ENCODE measurements at regions not wholly inside any gene's neighbourhood (a gene's known extent, or its start where the extent isn't known, plus 50 kb on each side); places are given as distances from the start of the nearest gene placed in this dataset.

DNA sequence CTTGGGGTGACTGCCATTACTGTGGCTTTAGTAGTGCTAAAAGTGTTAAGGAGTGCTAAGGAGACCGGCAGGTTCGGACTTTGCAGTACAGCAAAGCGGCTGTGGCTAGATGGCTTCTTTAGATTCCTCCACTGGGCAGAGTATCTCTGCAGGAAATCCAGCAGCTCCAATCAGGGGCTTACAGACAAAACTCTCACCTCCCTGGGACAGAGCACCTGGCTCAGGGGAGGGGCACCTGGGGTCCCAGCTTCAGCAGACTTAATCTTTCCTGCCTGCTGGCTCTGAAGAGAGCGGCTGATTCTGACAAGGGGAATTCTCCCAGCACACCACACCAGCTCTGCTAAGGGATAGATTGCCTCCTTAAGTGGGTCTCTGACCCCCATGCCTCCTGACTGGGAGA is 668.8 kb upstream of the TENM4 start:
- no peaks in the 10 kb centered on the region for H3K23me2 ChIP-seq (ENCODE audit: low read depth, low read length)
- H4K5ac ChIP-seq (ENCODE audit: insufficient read length, low read depth, low read length): no peak overlapping the region
- no peak overlapping the region for H3K4me3 ChIP-seq (ENCODE audit: extremely low read depth in 1 of 4, insufficient read depth in 2 of 4, low read depth in 3 of 4, low read length in 4 of 4)
- TF ChIP-seq TAF7 (optimal IDR thresholded peaks at IDR 0.05; ENCODE audit: borderline replicate concordance, low read depth, low read length): no peak
- TF ChIP-seq, protein P1, sequence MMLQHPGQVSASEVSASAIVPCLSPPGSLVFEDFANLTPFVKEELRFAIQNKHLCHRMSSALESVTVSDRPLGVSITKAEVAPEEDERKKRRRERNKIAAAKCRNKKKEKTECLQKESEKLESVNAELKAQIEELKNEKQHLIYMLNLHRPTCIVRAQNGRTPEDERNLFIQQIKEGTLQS (IDR thresholded peaks at IDR 0.05; ENCODE audit: insufficient read depth, low read depth, low read length): no peak
- no peak for TF ChIP-seq SRF (IDR thresholded peaks at IDR 0.05; ENCODE audit: low read depth, low read length)
- no peak for TF ChIP-seq PHF8 (conservative IDR thresholded peaks at IDR 0.05; ENCODE audit: low read depth, low read length)
- ChIA-PET CTCF (ENCODE audit: partially characterized antibody) (interaction anchor here (1.2 to 1.5 kb wide), 2 partner anchors 10 to 224 kb away, joined by 4 read pairs; no protein-coding TSS in a partner anchor), POLR2A (ENCODE audit: partially characterized antibody) (no interaction called here)
- no peak overlapping the region for H2AK5ac ChIP-seq (ENCODE audit: low read depth, low read length)
- H3K9me3 ChIP-seq (ENCODE audit: insufficient read depth in 2 of 2, low read depth in 1 of 2, low read length in 1 of 2): no peaks in the 10 kb centered on the region
- no peaks in the 10 kb centered on the region for H3K36me3 ChIP-seq (ENCODE audit: control insufficient read depth in 2 of 4, insufficient read depth in 4 of 4, low read length in 3 of 4)
- no peaks in the 10 kb centered on the region for H3K4me1 ChIP-seq (replicated peaks in 1 of 4; ENCODE audit: control insufficient read depth in 3 of 4, insufficient read depth in 4 of 4, low read length in 3 of 4)
- no peak overlapping the region for H4K8ac ChIP-seq (ENCODE audit: extremely low read depth, insufficient read depth, low read length)
- H4K20me1 ChIP-seq (replicated peaks in 1 of 2; ENCODE audit: control insufficient read depth in 1 of 2, insufficient read depth in 2 of 2, low read length in 2 of 2): no peaks in the 10 kb centered on the region
- no peak overlapping the region for H2BK20ac ChIP-seq (ENCODE audit: low read length)
- H3K27me3 ChIP-seq (replicated peaks in 1 of 4; ENCODE audit: control insufficient read depth in 3 of 4, extremely low read depth in 1 of 4, insufficient read depth in 3 of 4, low read length in 3 of 4): no peaks in the 10 kb centered on the region
- H2AFZ ChIP-seq (ENCODE audit: low read length): no peak overlapping the region; the same call in 1 of the 2 replicates
- no peak overlapping the region for H3K56ac ChIP-seq (replicated peaks; ENCODE audit: insufficient read length, low read depth, low read length)
- H2BK120ac ChIP-seq (replicated peaks; ENCODE audit: low read depth, low read length): no peak overlapping the region
- no peaks in the 10 kb centered on the region for H3K79me1 ChIP-seq (ENCODE audit: low read depth, low read length)
- H3K4ac ChIP-seq (replicated peaks; ENCODE audit: insufficient read length, low read depth, low read length): no peak overlapping the region
- H3K18ac ChIP-seq (ENCODE audit: extremely low read depth, low read length): no peak overlapping the region
- H2BK5ac ChIP-seq (ENCODE audit: low read depth, low read length): no peak overlapping the region
- no peak overlapping the region for H2BK15ac ChIP-seq (ENCODE audit: low read length)
- H3K23ac ChIP-seq (ENCODE audit: insufficient read length): no peak overlapping the region
- H4K91ac ChIP-seq (replicated peaks; ENCODE audit: insufficient read length, low read length): no peak overlapping the region
- no peak overlapping the region for H2BK12ac ChIP-seq (ENCODE audit: low read depth, low read length)
- DNase-seq (ENCODE audit: low read depth in 1 of 2, low spot score in 2 of 2): no peak
- H3K14ac ChIP-seq (ENCODE audit: insufficient read length): no peak overlapping the region
- H3K9ac ChIP-seq (replicated peaks in 1 of 4; ENCODE audit: extremely low read depth in 1 of 4, low read depth in 3 of 4, low read length in 3 of 4): no peak overlapping the region
- 93% methylated on average over 4 of the region's 4 CpGs; no CpG with 5 or more reads in 1 of the 2 experiments for WGBS, 2 experiments (ENCODE audit: extremely low coverage in 1 of 2, insufficient coverage in 1 of 2, insufficient read length in 1 of 2, insufficient replicate concordance in 2 of 2, low coverage in 1 of 2, low lambda C conversion rate in 2 of 2, missing lambda C conversion rate in 1 of 2)
- no peaks in the 10 kb centered on the region for H3K79me2 ChIP-seq (ENCODE audit: control insufficient read depth in 1 of 2, insufficient read depth in 2 of 2, low read length in 2 of 2)
- H3K27ac ChIP-seq (ENCODE audit: low read depth, low read length): no peak overlapping the region
- no peak overlapping the region for H3K4me2 ChIP-seq (ENCODE audit: insufficient read depth in 1 of 2, low read depth in 2 of 2, low read length in 2 of 2)
- no peak for FAIRE-seq

All from H1 (cell line).